ENCODE measurements at regions not wholly inside any gene's neighbourhood (a gene's known extent, or its start where the extent isn't known, plus 50 kb on each side); places are given as distances from the start of the nearest gene placed in this dataset.
"Not testable (repeated sequence)": the region's sequence is repeated elsewhere in the genome, so short reads cannot be mapped to it uniquely, and the experiment has no call there.

GRCh38 chr14:38600572-38600971, 344.7 kb upstream of the CLEC14A start:
- H3K27ac ChIP-seq; H3K9me3 ChIP-seq; H3K4me3 ChIP-seq; ATAC-seq; H3K4me1 ChIP-seq; intact Hi-C loops (cut with DNase I); H3K36me3 ChIP-seq; DNase-seq; H3K27me3 ChIP-seq: not testable (repeated sequence)
- TF ChIP-seq CTCF (IDR thresholded peaks at IDR 0.05): peak in 1 of 2 donors; percentile 10

DNA sequence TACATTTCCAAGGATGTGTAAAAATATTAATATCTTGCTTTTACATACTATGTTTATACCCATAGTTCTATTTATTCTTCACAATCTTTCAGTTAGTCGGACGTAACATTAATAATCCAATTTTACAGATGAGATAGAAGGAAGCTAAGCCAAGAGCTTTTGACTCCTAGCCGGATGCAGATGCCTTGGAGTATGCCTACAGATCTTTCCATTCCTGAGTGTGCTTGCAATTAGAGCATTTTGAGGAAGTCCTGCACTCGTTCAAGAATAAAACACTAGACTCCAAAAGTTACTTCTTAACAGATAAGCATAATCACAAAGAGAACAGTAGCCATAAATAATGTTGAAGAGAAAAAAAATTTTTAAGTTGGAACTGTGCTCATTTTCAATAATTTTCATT, 337.6 kb upstream of the CLEC14A start:
- no peaks in the 10 kb centered on the region for H3K4me1 ChIP-seq
- H3K36me3 ChIP-seq: no peaks in the 10 kb centered on the region
- intact Hi-C loops (cut with DNase I): no loop called here
- H3K27ac ChIP-seq: no peak overlapping the region
- peaks cover 0 to 3% of the 10 kb centered on the region in 2 donors for H3K9me3 ChIP-seq
- H3K27me3 ChIP-seq: no peaks in the 10 kb centered on the region
- ATAC-seq (no peak), DNase-seq (no peak)
- TF ChIP-seq CTCF (IDR thresholded peaks at IDR 0.05): no peak
- no peak overlapping the region for H3K4me3 ChIP-seq

GRCh38 chr14:38592764-38593442, 337.0 kb upstream of the CLEC14A start:
- intact Hi-C loops (cut with DNase I): no loop called here
- ATAC-seq (no peak), DNase-seq (no peak)
- peaks cover 0 to 3% of the 10 kb centered on the region in 2 donors for H3K9me3 ChIP-seq
- H3K4me1 ChIP-seq: no peaks in the 10 kb centered on the region
- no peaks in the 10 kb centered on the region for H3K27me3 ChIP-seq
- H3K4me3 ChIP-seq: no peak overlapping the region
- TF ChIP-seq CTCF (IDR thresholded peaks at IDR 0.05): no peak
- H3K27ac ChIP-seq: no peak overlapping the region
- H3K36me3 ChIP-seq: no peaks in the 10 kb centered on the region

DNA sequence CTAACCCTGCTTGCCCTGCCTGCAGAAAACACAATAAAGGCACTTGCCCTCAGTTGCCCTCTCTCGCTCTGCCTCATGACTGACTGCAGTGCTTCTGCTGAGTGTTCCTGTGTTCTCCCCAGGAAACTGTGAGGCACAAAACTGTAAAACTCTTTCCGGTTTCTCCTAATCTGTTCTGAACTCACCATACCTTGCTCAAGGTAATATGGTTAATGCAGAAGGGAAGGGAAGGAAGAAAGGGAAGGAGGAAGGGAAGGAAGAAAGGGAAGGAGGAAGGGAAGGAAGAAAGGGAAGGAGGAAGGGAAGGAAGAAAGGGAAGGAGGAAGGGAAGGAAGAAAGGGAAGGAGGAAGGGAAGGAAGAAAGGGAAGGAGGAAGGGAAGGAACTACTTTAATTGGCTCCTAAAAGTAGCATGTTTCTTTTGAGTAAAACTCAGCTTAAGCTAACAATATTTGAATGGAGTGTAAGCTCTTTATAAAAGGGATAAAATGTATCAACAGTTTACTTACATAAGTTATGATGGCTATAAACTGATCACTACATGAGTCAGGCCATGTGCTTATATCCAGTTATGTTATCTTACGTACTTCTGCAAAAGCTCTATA, 334.0 kb upstream of the CLEC14A start:
- intact Hi-C loops (cut with DNase I): no loop called here
- no peak for DNase-seq
- no peak for ATAC-seq

More for the DNA sequence above, 334.0 kb upstream of the CLEC14A start:
- Histone ChIP-seq H3K27me3 (no peaks in the 10 kb centered on the region), H3K9me3 (peaks cover 0 to 10% of the 10 kb centered on the region in 2 donors), H3K36me3 (no peaks in the 10 kb centered on the region), H3K4me1 (no peaks in the 10 kb centered on the region), H3K27ac (no peak overlapping the region), H3K4me3 (no peak overlapping the region)
- no peak for TF ChIP-seq CTCF (IDR thresholded peaks at IDR 0.05)

Data from left lung (tissue), 4 donors.